Aorta (tissue), 5 donors: ENCODE measurements at regions not wholly inside any gene's neighbourhood (a gene's known extent, or its start where the extent isn't known, plus 50 kb on each side); places are given as distances from the start of the nearest gene placed in this dataset.
"Not testable (repeated sequence)": the region's sequence is repeated elsewhere in the genome, so short reads cannot be mapped to it uniquely, and the experiment has no call there.

Experiments used
- ATAC-seq: fragments of 200-7000 bp; cut with Tn5 transposase; one replicate; pipeline ENCODE4 v1.9.1; 2022; ENCODE audit warnings: moderate library complexity; ENCODE audit not compliant: low FRiP score
- DNase-seq, 2 donors: peaks; one replicate each; pipeline ENCODE4 v3.0.0-alpha.2; 2020
- H3K27ac ChIP-seq, 2 donors: one replicate each; pipeline ENCODE4 v1.5.1; 2013; ENCODE audit warnings: low read length in 2 of 2, mild to moderate bottlenecking in 2 of 2, moderate library complexity in 2 of 2, control low read depth in 1 of 2, inconsistent platforms in 1 of 2, low read depth in 1 of 2
- H3K27me3 ChIP-seq, 2 donors: one replicate each; pipeline ENCODE4 v1.6.1; 2013; ENCODE audit warnings: control low read depth in 1 of 2, low read length in 1 of 2, mild to moderate bottlenecking in 1 of 2, moderate library complexity in 1 of 2; ENCODE audit not compliant: insufficient read depth in 2 of 2, control insufficient read depth in 1 of 2
- H3K36me3 ChIP-seq, 2 donors: one replicate each; pipeline ENCODE4 v1.6.1; 2013; ENCODE audit warnings: control low read depth in 1 of 2, low read length in 1 of 2, mild to moderate bottlenecking in 1 of 2; ENCODE audit not compliant: insufficient read depth in 2 of 2, control insufficient read depth in 1 of 2
- H3K4me1 ChIP-seq, 2 donors: one replicate each; pipeline ENCODE4 v1.6.1; 2013; ENCODE audit warnings: low read length in 2 of 2, control low read depth in 1 of 2, mild to moderate bottlenecking in 1 of 2, moderate library complexity in 1 of 2; ENCODE audit not compliant: insufficient read depth in 2 of 2, control insufficient read depth in 1 of 2
- H3K4me3 ChIP-seq, 2 donors: one replicate each; pipeline ENCODE4 v1.5.1; 2013; ENCODE audit warnings: low read length in 2 of 2, control low read depth in 1 of 2, mild to moderate bottlenecking in 1 of 2
- H3K9me3 ChIP-seq: one replicate; pipeline ENCODE4 v1.6.1; 2013; ENCODE audit warnings: mild to moderate bottlenecking, low read length; ENCODE audit not compliant: control insufficient read depth
- whole genome bisulfite sequencing, 2 donors: extraction: QIAGEN DNeasy Blood & Tissue Kit; methylation state at CpG; one replicate each; pipeline ENCODE4 v1.1.7; 2013; 5-methylcytosine and 5-hydroxymethylcytosine counted together
- intact Hi-C, 2 donors: fragments of 100-400 bp; cut with DNase I; formaldehyde crosslinking; loops; one replicate each; pipeline versions ENCODE4 v1.14.2 to v1.15.0; 2022
- donor health status: healthy with polysubstance abuse.
- donor health status: Bipolar disorder and iron deficiency.
- donor health status: DM: no; HTN: no; CAD: no.
- donor health status: DM: no; HTN: no; CAD: no.
- donor health status: DM: yes; HTN: yes; CAD: no.

GRCh38 chr1:73333847-73334503 lies 864.0 kb downstream of the LRRIQ3 start:
- no peaks in the 10 kb centered on the region for H3K36me3 ChIP-seq
- ATAC-seq (no peak), DNase-seq (no peak)
- no peaks in the 10 kb centered on the region for H3K27me3 ChIP-seq
- H3K4me1 ChIP-seq, result no peaks in the 10 kb centered on the region
- H3K27ac ChIP-seq, result no peak overlapping the region
- H3K4me3 ChIP-seq, result no peak overlapping the region
- no peaks in the 10 kb centered on the region for H3K9me3 ChIP-seq
- intact Hi-C loops, result no loop called here
- 52 to 60% methylated on average over 1 of the region's 1 CpG for WGBS, 2 donors

GRCh38 chr1:73331726-73332125 lies 866.2 kb downstream of the LRRIQ3 start:
- DNase-seq, result no peak
- Histone ChIP-seq H3K9me3 (peaks cover 2% of the 10 kb centered on the region), H3K27me3 (no peaks in the 10 kb centered on the region), H3K36me3 (no peaks in the 10 kb centered on the region), H3K4me3 (no peak overlapping the region), H3K4me1 (no peaks in the 10 kb centered on the region), H3K27ac (no peak overlapping the region)
- 83 to 85% methylated on average over 1 of the region's 1 CpG for WGBS, 2 donors
- intact Hi-C loops, result no loop called here
- ATAC-seq, result no peak

- H3K27me3 ChIP-seq, result no peaks in the 10 kb centered on the region
- ATAC-seq, result peak; percentile 36
- intact Hi-C loops, result no loop called here
- peaks cover 2% of the 10 kb centered on the region for H3K9me3 ChIP-seq
- H3K4me3 ChIP-seq, result no peak overlapping the region
- H3K36me3 ChIP-seq, result no peaks in the 10 kb centered on the region
- DNase-seq, result no peak
- WGBS, 2 donors, result 90 to 96% methylated on average over 3 of the region's 3 CpGs
- no peaks in the 10 kb centered on the region for H3K4me1 ChIP-seq
- no peak overlapping the region for H3K27ac ChIP-seq
These were observed 870.0 kb downstream of the LRRIQ3 start for GRCh38 chr1:73327998-73328397.

GRCh38 chr1:73327180-73327793 lies 870.7 kb downstream of the LRRIQ3 start:
- 84 to 85% methylated on average over 3 of the region's 3 CpGs for WGBS, 2 donors
- H3K36me3 ChIP-seq, result no peaks in the 10 kb centered on the region
- H3K27ac ChIP-seq, result no peak overlapping the region
- peaks cover 2% of the 10 kb centered on the region for H3K9me3 ChIP-seq
- no peaks in the 10 kb centered on the region for H3K27me3 ChIP-seq
- H3K4me1 ChIP-seq, result no peaks in the 10 kb centered on the region
- intact Hi-C loops, result no loop called here
- no peak for DNase-seq
- peak; percentile 19 for ATAC-seq
- H3K4me3 ChIP-seq, result no peak overlapping the region

- Histone ChIP-seq H3K4me3 (no peak overlapping the region), H3K4me1 (no peaks in the 10 kb centered on the region), H3K27me3 (no peaks in the 10 kb centered on the region), H3K9me3 (peaks cover 2% of the 10 kb centered on the region), H3K36me3 (no peaks in the 10 kb centered on the region), H3K27ac (no peak overlapping the region)
- 84 to 88% methylated on average over 5 of the region's 5 CpGs for WGBS, 2 donors
- intact Hi-C loops, result no loop called here
- DNase-seq, result no peak
- ATAC-seq, result no peak
These were observed 871.3 kb downstream of the LRRIQ3 start for GRCh38 chr1:73326663-73327062.

- no peak overlapping the region for H3K27ac ChIP-seq
- 16 to 35% methylated on average over 4 of the region's 4 CpGs for WGBS, 2 donors
- no peaks in the 10 kb centered on the region for H3K36me3 ChIP-seq
- intact Hi-C loops, result no loop called here
- no peaks in the 10 kb centered on the region for H3K4me1 ChIP-seq
- H3K9me3 ChIP-seq, result no peaks in the 10 kb centered on the region
- DNase-seq (no peak), ATAC-seq (no peak)
- H3K27me3 ChIP-seq, result no peaks in the 10 kb centered on the region
- no peak overlapping the region for H3K4me3 ChIP-seq
These were observed 887.1 kb downstream of the LRRIQ3 start for GRCh38 chr1:73310797-73311381.

- Histone ChIP-seq H3K27me3 (no peaks in the 10 kb centered on the region), H3K4me3 (no peak overlapping the region), H3K4me1 (no peaks in the 10 kb centered on the region), H3K36me3 (no peaks in the 10 kb centered on the region), H3K9me3 (no peaks in the 10 kb centered on the region), H3K27ac (no peak overlapping the region)
- DNase-seq, result no peak
- WGBS, 2 donors, result 64 to 66% methylated on average over 2 of the region's 2 CpGs
- ATAC-seq, result no peak
- intact Hi-C loops, result no loop called here
These were observed 890.9 kb downstream of the LRRIQ3 start for GRCh38 chr1:73306899-73307555.

- Histone ChIP-seq H3K27me3 (no peaks in the 10 kb centered on the region), H3K4me3 (no peak overlapping the region), H3K9me3 (peaks cover 1% of the 10 kb centered on the region), H3K4me1 (no peaks in the 10 kb centered on the region), H3K27ac (no peak overlapping the region), H3K36me3 (no peaks in the 10 kb centered on the region)
- ATAC-seq, result no peak
- no peak for DNase-seq
- 58 to 68% methylated on average over 2 of the region's 2 CpGs for WGBS, 2 donors
- intact Hi-C loops, result no loop called here
These were observed 924.1 kb downstream of the LRRIQ3 start for GRCh38 chr1:73273886-73274285.

GRCh38 chr1:73245196-73245595 lies 952.8 kb downstream of the LRRIQ3 start:
- H3K36me3 ChIP-seq, H3K4me3 ChIP-seq, H3K27me3 ChIP-seq, ATAC-seq, intact Hi-C loops, H3K4me1 ChIP-seq, H3K27ac ChIP-seq, H3K9me3 ChIP-seq, DNase-seq: not testable (repeated sequence)
